ENCODE measurements at regions not wholly inside any gene's neighbourhood (a gene's known extent, or its start where the extent isn't known, plus 50 kb on each side); places are given as distances from the start of the nearest gene placed in this dataset.

GRCh38 chr4:108372681-108373080 lies 203.9 kb upstream of the LEF1 start:
- TF ChIP-seq POLR2AphosphoS5 (IDR thresholded peaks at IDR 0.05; ENCODE audit: low read depth, low read length) (no peak), TAF1 (IDR thresholded peaks at IDR 0.05; ENCODE audit: low read depth, low read length) (no peak), SPI1 (IDR thresholded peaks at IDR 0.05; ENCODE audit: low read depth, low read length) (no peak), POLR2A (IDR thresholded peaks at IDR 0.05; ENCODE audit: low read depth, low read length) (no peak), POU2F2 (IDR thresholded peaks at IDR 0.05; ENCODE audit: low read depth, low read length) (no peak), PAX5 (IDR thresholded peaks at IDR 0.05; ENCODE audit: insufficient read depth, low read length, severe bottlenecking) (no peak)

Data from GM12891 (cell line).